GM21576 (cell line): ENCODE measurements at regions not wholly inside any gene's neighbourhood (a gene's known extent, or its start where the extent isn't known, plus 50 kb on each side); places are given as distances from the start of the nearest gene placed in this dataset.

Experiments
- ATAC-seq: cut with Tn5 transposase; IDR thresholded peaks from one replicate; pipeline ENCODE4 v1.9.1; 2021; ENCODE audit warnings: mild to moderate bottlenecking, moderate library complexity; ENCODE audit not compliant: unreplicated experiment

DNA sequence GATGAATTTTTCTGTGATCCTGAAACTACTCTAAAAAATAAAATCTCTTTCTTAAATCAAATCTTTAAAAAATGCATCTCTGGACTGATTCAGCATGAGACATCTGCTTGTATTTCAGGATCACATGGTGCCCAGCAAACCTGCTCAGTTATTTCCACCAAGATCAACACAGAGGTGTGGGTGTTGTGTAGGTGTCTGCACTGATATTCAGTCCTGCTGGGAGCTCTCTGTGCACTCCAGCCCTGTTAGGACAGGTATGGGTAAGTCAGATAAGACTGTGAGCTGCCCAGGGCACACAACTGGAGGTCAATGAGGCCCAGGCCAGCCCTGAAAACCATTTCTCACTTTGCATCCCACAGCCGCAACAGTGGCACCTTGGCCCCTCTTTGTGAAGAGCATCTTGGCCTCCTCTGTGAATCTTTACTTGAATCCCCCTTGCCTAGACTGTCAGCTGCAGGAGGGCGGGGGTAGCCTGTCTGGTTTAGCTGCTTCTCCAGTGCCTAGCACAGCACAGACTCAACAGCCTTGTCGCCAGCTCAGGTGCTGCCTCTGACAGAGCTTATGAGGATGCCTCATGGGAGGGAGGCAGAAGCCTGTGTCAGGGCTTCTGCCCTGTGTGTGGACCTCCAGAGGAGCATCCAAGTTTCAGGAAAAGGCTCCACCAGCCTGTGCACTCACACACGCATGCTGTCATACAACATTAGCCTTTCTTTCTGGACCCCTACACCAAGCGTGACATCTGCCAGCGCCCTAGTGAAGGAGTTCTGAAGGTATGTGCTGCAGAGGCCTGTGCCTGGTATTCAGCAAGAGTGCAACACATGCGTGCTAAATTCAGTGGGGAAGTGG, 187.6 kb upstream of the CST7 start:
- ATAC-seq: no peak

DNA sequence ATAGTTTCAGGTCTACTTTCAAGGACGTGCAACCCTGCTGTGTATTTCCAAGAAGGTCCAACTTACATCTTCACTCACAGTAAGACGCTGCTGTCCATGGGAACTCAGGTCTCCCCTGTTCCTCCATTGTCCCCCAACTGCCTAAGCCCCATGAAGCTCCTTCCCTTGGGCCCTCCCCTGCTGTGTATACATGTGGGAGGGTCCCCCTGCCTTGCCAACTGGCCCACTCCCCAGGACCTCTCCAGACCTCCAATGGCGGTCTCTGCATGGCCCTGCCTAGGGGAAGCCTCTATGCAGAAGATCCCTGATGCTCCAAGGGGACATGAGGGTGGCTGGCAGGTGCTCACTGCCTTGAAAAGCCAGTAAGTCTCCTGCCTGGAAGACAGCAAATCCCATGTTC, 186.7 kb upstream of the CST7 start:
- no peak for ATAC-seq

DNA sequence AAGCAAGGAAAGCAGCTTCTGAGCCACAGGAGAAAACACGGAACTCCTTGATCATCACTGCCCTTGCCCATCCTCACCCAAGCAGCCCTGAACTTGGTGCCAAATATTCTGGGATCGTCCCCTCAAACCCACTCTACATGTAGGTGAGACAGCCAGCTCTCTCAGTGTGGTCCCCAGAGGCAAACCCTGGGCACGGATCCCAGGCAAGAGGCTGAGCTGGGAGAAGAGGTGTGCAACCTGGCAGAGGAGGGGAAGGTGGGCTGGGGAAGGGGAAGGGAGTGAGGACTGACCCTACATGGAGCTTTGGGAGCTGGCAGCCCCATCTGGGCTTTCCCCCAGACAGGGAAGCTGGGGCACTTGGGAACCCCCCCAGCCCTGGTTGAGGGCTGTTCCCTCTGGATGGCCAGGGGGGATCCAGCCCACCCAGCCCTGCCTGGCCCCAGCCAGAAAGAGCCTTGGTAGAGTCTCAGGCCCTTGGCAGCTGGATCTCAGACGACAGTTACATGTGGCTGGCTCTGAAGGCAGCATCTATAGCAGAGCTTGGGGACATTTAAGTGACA, 186.2 kb upstream of the CST7 start:
- no peak for ATAC-seq

DNA sequence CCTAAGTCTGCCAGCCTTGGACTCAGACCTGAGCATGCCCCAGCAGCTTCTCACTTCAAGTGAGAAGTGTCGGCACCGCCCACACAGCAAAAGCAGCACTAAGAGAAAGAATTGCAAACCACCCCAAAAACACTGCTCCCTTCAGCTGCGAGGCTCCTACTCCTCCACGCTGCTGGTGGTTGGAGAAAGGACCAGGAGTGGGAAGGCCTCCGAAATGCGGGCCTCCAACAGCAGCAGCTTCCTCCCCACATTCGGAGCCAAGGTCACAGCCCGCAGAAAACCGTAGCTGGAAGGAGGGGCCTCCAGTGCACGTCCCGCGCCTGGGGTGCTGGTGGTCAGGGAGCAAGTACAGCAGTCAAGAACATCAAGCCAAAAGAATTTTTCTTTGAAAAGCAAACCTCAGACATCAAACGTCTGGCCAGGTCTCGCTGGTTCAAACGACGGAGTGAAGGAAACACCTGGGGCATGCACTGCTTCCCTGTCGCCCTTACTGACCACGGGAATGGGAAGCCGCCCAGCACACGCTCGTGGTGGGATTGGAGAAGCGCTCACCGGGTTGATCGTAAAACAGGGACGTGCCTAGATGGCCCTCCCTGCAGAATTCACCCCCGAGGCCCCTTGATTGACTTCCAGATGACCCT, 185.6 kb upstream of the CST7 start:
- ATAC-seq: no peak

DNA sequence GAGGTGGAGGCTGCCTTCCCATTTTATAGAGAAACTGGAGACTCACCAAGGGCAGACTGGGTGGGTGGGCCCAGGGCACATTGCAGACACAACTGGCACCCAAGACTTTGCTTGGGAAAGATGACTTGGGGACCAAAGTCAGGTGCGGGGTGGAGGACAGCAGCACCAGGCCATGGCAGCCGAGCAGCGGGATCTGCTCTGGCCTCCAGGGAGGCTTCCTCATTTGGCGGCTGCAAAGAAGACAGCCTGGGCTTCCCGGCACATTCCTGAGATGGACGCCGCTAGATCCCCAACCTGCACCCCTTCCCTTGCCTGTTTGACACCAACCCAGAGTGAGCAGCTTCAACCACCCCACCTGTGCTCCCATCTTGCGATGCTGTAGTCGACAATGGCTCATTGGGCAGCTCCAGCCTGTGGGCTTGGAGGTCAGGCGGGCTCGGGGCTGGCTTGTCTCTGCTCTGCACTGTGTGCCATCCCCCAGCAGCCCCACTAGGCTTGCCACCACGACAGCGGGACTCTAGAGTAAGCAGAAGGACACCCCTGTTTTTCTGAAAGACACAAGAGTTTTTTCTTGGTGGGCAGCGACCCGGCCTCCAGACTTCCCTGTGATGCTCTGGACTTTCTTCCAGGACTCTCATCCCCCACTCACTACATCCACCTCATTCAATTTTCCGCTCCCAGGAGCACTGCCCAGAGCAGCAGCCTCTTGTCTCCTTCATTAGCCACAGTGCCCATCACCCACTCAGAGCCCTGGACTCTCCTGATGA, 184.9 kb upstream of the CST7 start:
- ATAC-seq: no peak

DNA sequence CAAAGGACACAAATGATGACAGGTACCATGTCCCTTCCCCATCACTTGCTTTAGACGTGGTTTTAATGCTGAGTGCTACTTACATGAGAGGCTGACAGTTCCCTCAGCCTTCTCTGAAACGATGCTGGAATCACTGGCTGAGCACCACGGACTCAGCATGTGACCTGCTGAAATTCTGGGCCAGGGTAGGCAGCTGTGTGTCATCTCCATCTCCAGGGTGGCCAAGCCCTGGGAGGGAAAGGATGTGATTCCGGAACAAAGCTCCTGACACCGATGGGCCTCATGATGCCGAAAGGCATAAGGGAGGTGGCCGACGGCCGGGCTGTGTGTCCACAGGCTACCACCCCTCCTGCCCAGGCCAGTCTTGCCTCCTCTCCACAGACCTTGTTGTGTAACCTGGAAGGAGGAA, 184.3 kb upstream of the CST7 start:
- ATAC-seq: no peak

DNA sequence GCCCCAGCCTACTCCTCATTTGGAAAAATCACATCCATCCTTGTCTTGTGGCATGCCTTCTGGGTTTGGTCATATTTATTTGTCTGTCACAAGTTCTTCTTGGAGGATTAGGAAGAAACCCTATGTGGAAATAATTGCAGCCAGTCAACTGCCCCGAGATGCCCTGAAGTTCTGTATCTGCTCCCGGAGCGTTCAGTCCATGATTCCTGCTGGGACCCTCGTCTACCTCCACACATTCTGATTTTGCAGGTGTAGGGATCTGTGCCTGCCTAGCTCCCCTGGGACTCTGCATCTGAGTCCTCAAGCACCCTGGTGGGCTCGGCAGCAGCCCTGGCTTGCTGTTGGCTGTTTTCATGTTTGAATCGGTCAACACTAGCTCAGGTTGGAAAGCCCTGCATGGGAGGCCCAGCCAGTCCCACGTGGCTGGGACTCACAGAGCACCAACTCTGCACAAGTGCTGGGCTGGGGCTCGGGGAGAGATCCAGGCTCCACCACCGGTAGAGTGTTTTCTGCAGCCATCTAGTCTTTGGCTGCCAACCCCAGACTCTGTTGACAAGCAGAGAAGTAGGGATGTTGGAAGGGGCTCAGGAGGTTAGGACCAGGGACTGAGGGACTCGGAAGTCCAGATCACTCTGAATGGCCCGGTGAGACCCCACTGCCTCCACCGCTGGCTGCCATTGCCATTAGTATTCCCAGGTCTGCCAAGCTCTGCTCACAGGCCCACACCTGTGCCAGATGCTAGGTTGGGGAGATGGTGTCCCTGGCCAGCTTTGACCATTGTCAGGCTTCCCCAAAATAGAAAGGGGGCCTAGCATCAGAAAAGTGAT, 183.5 kb upstream of the CST7 start:
- ATAC-seq: no peak

DNA sequence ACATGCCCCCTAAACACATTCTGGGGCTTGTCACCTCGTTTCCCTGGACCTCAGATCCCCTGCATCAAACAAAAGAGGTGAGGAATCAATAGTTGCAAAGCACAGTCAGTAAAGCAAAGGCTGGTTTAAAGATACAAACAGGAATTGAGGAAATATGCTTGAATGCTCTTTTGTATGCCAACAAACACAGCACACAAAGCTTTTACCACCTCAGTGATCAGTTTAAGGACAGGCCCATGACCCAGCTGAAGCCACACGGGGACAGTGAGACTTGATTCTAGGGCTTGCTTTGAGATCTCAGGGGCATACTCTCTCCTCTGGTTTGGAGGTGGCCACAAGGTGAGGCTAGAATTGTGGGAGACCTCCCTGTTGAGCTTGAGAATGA, 182.9 kb upstream of the CST7 start:
- no peak for ATAC-seq

DNA sequence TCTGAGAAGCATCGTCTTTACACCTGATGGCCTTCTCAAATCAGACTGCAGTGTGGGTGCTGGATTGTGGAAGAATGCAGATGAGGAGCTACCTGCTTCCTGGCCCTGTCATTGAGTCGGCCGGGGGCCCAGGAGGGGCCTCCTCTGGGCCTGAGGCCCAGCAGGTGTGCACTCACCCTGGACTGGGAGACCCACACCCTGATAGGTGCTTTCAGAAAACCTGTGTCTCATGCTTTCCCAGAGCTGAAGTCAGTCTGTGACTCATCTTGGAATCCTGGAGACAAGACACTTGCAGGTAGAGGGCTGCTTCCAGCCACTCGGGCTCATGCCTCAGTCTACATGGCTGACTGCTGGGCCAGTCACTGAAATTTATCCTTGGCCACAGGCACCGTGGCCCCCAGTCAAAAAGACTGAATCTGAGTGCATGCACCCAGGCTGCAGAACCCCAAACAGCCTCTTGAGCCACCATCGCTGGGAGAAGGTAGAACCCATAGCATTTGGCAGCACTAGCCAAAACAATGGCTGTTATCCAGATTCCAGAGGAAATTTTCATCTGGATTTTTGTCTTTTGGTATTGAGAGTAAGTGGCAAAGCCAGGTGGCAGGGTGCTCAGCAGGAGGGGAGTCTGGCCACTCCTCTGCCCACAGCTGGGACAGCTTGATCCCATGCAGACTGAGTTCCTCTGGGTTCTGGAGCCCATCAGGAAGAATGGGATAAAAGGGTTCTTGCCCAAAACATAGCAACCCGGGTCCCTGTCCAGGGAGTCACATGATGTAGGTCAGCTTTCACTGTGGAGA, 182.0 kb upstream of the CST7 start:
- no peak for ATAC-seq

DNA sequence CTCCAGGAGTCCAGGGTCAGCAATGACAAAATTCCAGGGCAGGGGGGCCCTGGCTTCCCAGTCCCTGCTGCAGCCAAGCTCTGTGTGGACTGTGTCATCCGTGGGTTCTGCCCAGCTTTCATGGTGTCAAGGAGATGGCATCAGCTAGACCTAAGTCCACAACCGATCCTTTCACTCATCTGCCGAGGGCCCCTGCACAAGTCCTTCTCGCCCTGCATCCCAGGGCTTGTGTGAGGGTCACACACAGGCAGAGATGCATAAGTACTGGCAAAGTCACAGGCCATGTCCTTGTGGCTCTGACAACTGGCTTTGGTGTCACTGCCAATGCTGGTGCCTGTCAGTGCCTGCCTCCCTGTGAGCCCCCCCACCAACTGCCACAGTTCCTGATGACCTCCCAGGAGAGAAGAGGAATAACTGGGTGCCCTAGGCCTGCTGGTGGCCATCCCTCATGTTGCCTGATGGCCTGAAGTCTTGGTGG, 181.4 kb upstream of the CST7 start:
- ATAC-seq: no peak

DNA sequence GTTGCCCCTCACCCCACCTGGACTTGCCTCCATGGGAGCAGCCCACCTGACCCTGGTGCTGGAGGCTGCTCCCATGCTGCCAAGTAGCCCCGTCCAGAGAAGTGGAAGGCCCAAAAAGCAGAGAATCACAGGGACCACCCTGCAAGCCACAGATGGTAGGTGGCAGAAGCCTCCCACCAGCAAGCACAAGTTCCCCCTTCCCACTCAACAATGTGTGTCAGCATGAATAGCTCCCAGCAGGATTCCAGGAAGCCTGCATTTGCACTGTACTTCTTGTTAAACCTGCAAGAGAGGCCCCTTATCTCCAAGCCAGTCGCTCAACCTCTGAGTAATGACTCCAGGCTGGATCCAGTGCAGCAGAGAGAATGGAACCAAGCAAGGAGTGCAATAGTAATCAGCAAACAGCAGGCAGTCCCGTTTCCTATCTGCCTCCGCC, 180.8 kb upstream of the CST7 start:
- no peak for ATAC-seq

DNA sequence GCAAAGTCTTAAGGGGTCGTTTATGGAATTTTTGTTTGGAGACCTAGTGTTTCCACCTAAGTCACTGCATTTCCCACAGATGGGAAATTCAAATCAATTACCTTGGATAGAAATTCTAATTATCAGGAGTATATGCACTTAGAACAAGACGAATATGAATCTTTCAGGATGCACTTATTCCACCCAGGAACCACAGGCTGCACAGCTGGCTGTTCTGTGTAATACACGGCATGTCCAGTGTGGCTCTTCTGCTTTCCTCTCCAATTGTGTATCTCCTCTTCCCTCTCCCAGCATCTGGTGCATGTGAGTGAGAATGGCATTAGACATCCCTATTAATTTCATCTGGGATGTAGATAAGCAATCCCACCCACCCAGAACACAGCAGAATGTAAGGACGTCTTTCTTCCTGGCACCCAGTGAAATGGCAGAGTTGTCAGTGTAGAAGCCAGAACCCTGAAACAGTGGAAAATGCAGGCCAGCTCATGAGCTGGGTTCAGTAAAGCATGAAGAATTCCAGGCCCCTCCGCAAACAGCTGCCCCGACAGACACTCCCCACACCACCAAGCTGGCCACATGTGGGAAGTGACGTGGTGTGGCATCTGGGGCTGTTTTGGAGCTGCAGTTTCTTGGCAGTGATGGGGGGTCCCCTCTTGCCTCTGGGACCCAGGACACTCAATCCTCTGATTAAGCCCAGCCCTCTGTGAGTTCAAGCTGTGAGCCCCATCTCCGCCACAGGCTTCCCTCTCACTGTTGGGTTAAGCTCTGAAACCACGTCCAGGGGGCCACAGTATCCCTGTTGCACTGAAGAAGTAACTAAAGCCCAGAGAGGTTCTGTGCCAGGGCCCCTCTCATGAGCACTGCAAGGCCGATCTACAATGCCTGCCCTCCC, 180.1 kb upstream of the CST7 start:
- no peak for ATAC-seq

DNA sequence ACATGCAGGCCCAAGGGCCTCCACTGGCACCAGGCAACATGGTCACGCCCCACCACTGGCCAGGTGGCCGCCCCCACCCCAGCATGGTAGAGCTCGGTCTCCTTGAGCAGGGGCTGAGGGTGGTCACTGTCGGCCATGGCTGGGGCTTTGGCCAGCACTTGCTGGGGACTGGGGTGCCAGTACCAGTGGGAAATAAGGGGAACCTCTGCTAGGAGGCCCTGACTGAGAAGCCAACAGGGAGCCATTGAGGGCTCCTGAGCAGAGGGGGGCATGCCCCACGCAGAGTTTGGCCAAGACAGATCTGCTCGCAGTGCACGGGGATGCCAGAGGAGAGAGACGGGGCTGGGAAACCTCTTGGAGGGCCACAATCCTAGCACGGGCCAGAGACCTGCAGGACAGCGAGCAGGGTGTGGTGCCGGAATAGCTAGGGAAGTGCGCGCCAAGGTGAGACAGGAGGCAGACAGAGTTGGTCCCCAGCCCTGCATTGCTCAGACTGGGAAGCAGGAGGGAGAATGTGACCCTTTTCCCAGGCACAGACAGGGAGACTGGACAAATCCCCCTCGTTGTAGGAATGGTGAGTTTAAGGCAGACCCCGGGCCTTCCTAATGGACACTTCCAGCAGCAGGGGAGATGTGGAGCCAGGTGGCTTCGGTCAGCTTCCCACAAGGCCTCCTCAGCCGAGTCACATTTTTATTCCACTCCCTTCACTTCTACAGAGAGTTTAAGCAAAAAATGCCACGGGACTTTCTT, 179.0 kb upstream of the CST7 start:
- ATAC-seq: no peak

DNA sequence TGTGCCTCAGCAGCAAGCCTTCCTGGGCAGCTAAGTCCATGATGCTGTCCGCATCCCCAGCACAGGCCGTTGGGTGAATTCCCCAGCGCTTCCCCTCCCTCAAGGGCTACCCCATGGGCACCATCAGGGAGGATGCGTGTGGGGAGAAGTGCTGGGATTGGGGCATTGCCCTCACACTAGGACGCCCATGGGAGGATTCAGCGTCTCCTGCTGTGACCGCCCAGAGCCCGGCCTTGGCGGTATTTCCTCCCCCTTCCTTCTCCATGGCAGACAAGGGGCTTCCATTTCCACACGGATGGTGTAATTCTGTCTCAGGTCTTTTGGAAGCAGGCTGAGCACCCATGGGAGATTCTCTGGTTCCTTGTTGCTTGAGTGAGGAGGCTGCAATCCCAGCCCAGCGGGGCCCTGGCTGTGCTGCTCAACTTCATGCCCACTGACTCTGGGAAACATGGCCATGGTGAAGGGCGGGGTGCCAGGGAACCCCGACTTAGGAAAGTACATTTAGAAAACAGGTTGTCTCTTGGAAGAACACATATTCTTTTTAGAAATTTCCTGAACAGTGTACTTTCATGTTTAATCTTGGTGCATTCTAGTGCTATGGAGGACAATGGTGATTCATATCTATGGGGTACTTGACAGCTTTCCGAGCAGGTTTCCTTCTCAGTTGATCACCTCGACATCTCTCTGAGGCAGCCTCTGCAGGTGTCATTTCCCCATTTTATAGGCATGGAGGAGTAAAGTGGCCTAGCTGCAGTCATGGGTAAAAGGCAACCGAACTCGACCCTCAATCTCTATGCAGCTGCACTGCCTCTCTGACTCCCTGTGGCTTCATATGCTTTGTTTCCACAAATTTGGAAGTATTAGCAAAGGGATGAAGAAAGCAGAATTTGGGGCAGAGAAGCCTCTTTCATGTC, 178.2 kb upstream of the CST7 start:
- ATAC-seq: no peak

DNA sequence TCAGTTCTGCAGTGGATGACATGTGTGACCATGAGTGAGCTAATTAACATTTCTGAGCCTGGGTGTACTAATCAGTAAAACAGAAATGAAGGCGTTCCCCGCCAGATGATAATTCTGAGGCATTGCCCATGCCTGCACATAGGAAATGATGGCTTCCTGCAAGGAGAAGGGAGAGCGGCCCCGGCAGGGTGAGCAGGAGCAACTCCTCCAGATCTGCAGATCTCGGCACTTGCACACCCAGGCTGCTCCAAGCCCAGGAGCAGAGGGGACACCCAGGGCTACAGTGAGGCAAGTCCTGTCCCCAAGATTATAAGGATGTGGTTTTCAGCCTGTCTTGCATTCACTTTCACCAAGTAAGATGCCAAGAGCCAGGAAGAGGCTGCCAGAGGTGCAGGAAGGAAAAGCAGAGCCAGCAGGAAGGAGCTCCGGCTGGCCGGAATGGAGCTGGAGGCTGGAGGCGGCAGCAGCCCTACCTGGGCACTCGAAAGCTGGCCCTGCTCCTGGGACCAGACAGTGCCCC, 177.5 kb upstream of the CST7 start:
- no peak for ATAC-seq

DNA sequence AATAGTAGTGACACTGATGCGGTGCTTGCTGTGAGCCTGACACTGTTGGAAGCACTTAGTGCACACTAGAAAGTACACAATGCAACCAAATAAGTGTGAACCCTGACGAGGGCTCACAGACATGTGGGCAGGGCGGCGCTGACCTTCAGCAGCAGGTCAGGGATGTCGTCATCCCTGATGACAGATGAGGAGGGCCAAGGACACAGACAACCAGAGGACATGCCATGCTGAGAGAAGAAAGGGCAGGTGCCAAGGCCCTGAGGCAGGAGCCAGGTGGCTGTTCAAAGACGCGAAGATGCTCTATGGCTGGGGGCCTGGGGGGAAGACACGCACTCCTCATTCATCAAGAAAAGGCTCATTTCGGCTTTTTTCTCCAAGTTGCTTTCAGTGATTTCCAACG, 176.4 kb upstream of the CST7 start:
- ATAC-seq: no peak

DNA sequence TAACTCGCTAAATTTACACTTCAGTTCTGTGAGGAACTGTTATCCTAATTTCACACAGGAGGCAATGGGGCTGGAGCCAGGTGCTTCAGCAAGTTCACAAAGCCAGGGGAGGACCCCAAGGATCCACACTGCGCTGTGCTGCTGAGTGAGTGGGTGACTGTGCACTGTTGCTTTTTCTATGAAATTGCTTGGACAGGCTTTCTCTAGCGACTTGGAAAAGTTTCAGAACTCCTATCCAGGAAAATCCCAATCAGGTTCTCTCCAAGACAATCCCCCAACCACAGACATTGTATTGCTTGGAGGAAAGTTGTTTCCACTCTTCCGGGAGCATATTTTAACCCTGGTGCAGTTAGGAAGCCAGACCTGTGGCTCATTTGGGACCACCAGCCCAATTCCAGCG, 175.9 kb upstream of the CST7 start:
- ATAC-seq: no peak
